ENCODE measurements at regions not wholly inside any gene's neighbourhood (a gene's known extent, or its start where the extent isn't known, plus 50 kb on each side); places are given as distances from the start of the nearest gene placed in this dataset.
"Not testable (repeated sequence)": the region's sequence is repeated elsewhere in the genome, so short reads cannot be mapped to it uniquely, and the experiment has no call there.

DNA sequence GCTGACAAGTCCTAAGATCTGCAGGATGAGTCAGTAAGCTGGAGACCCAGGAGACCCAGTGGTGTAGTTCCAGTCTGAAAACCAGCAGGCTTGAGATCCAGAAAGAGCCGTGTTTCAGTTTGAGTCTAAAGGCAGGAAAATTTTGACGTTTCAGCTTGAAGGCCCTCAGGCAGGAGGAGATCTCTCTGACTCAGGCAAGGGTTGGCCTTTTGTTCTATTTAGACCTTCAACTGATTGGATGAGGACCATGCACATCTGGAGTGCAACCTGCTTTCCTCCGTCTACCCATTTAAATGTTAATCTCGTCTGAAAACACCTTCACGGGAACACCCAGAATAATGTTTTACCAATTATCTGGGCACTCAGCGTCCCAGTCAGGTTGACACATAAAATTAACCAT lies 69.5 kb downstream of the NPIPA7 start:
- not testable (repeated sequence) for DNase-seq

DNA sequence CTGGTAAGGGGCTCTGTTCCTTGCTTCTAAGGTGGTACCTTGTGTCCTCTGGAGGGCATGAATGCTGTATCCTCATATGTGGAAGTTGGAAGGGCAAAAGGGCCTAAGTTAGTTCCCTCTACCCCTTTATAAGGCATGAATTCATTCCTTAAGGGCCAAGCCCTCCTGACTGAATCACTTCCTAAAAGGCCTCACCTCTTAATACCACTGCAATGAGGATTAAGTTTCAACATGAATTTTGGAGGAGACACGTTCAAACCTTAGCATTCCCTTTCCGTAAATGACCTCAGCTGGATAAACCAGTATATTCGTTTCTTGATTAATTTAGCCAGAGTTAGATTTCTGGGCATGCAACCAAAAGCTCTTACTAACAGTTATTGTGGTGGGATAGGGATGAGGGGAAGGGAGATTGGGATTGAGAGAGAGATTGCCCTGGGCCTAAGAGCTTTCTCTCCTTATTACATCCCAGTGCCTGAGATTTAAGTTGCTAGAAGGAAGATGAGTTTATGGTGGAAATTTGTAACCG lies 70.8 kb downstream of the NPIPA7 start:
- not testable (repeated sequence) for DNase-seq

DNA sequence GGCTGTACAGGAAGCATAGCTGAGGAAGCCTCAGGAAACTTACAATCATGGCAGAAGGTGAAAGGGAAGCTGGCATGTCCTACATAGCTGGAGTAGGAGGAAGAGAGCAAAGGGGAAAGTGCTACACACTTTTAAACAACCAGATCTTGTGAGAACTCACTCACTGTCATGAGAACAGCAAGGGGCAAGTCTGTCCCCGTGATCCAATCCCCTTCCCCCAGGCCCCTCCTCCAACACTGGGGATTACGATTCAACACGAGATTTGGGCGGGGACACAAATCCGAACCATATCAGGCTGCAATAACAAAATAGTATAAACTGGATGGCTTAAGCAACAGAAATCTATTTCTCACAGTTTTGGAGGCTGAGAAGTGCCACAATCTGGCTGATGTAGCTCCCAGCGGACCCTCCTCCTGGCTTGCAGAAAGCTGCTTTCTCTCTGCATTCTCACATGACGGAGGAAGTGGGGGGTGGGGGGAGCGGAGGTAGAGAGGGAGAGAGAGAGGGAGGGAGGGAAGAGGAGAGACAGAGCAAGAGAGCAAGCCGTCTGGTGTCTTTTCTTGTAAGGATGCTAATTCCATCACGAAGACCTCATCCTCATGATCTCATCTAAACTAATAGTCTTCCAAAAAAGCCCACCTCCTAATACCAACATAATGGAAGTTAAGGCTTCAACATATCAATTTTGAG lies 72.9 kb downstream of the NPIPA7 start:
- DNase-seq = not testable (repeated sequence)

DNA sequence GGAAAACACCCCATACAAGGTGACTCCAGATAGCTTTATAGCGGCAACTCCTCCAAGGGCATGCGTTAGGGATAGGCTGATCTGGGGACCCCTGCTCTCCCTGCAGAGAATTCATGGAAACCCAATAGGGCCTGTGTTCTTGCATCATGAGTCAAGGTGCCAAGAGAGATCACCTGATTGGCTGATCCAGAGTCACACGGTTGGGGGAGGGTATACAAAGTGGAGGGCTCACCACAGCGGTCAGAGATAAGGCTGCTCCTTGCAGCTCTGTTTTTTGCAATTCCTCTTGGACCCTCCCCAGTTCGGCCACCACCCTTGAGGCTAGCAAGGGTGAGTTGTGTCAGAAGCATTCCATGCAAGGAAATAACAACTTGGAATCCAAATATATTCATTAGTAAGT lies 79.6 kb downstream of the NPIPA7 start:
- not testable (repeated sequence) for DNase-seq

DNA sequence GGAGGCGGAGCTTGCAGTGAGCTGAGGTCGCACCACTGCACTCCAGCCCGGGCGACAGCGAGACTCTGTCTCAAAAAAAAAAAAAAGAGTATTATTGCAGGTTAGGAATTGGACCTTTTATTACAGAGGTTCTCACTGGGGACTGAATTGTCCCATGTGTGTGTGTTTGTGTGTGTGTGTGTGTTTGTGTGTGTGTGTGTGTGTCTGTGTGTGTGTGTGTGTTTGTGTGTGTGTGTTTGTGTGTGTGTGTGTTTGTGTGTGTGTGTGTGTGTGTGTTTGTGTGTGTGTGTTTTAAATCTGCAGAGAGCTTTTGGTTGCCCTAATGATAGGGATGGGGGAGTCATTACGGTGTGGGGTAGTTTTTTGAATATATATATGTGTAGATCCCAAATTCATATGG lies 84.9 kb downstream of the NPIPA7 start:
- DNase-seq = not testable (repeated sequence)

DNA sequence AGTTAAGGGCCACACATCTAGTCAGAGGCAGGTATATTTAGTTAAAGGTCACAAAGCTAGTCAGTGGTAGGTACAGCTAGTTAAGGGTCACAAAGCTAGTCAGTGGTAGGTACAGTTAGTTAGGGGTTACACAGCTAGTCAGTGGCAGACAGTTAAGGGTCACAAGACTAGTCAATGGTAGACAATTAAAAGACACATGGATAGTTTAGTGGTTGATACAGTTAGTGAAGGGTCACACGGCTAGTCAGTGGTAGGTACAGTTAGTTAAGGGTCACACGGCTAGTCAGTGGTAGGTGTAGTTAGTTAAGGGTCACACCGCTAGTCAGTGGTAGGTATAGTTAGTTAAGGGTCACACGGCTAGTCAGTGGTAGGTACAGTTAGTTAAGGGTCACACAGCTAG lies 110.0 kb downstream of the NPIPA7 start:
- not testable (repeated sequence) for DNase-seq

DNA sequence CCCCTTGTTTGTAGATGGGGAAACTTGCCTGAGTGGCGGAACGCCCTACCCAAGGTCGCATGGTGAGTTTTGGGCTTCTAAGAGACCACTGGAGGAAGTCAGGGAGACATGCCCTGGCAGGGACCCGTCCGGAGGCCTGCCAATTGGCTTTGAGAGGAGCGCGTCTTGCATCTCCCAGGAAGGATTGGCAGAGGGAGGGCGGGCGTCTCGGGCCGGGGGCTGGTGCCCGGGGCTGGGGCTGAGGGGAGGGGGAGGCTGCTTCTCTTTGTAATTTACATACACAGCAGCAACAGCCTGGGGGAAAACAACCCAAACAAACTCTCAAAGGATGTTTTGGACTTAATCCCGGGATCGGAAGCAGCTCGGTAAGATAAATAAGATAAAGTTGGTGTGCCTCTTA lies 110.5 kb downstream of the NPIPA7 start:
- not testable (repeated sequence) for DNase-seq

DNA sequence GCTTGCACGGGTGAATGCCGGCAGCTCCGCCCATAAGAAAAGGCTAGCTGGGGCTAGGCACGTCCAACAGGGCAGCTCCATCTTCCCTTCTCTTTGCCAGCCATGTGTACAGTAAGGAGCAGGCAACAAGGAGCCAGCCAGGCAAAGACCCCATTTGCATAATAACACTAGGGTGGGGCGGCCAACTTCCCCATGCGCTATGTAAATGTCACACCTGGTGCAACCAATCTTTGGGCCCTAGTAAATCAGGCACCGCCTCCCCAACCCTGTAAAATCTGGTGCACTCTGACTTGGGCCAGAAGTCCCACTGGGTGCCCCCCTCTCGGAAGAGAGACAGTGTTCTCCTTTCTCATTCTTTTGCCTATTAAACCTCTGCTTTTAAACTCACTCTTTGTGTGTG lies 115.2 kb downstream of the NPIPA7 start:
- DNase-seq = not testable (repeated sequence)

DNA sequence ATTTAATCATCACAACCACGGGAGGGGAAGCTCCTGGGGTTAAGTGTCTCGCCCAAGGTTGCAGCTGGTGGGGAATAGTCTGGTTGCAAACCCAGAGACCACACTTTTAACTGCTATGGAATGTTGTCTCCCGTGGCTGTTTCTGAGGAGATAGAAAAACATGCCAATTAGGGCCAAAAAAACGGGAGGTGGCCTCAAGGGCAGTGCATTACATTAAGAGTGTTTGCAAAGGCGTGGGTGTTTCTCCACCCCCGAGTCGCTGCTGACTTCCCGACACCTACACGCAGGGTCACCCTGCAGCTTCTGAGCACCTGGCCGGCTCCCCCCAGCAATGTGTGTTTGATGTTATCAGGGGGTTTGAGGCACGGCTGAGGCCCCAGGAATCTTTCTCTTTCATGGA lies 116.1 kb downstream of the NPIPA7 start:
- DNase-seq = not testable (repeated sequence)

DNA sequence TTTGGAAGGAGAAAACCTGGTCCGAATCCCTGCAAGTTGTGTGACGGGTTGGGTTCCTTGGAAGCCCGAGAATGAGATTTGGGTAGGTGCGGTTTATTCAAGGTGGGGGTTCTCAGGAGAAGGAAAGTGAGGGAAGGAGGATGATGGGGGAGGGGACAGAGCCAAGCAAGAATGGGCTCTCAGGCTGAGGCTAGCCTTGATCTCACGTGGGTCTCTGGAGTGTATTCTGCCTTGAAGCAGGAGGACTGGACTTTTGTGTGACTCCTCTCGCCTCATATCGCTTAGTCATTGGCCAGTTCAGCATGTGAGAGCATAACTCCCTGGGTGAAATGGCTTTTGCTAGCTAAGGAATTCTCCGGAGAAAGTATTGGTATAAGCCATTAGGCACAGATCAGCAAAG lies 120.9 kb downstream of the NPIPA7 start:
- not testable (repeated sequence) for DNase-seq

DNA sequence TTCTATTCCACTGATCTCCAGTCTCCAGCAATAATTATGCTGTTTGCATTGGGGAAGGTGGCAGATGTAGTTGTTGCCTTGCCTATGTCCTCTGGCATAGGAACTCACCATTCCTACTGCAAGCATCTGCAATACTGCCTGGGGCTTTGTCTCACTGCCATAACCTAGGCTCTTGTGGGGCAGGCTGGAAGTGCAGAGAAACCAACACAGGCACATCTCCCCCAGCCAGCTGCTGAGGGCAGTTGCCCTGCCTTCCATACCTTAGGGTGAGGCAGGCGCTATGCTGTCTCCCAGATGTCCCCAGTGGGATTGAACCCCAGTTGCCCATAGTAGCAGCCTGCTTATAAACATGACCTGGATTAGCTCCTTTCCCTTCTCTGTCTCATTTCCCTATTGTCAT lies 128.1 kb downstream of the NPIPA7 start:
- not testable (repeated sequence) for DNase-seq

DNA sequence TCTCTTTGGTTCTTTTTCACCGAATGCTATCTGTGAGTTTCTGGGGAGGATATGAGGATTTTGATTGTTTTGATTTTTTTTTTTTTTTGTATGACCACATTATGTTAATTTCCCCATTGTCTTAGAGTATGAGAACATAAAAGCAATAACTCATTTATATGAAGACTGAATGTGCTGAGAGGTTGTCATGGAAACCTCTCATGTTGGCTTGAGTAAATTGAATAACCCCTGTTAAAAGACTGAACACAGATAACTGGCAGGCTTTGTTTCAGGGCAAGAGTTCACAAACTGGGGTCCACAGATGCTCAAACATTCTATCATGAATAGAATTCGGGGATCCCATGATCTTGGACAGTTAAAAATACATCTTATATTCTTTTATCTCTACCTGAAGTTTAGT lies 129.4 kb downstream of the NPIPA7 start:
- DNase-seq = not testable (repeated sequence)

DNA sequence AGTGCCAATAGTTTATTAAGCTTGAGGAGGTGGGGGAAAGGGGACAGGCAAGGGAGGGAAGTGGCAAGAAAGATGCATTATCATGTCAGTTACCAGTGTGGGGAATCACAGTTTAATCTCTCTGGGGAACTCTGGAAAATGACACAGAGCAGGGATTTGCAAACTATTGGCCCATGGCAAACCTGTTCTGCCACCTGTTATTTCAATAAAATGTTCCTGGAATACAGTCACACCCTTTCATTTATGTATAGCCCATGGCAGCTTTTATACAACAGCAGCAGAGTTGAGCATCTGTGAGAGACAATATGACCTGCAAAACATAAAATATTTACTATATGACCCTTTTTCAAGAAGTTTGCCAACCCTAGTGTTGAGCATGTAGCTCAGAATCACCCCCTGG lies 140.5 kb downstream of the NPIPA7 start:
- DNase-seq = not testable (repeated sequence)

DNA sequence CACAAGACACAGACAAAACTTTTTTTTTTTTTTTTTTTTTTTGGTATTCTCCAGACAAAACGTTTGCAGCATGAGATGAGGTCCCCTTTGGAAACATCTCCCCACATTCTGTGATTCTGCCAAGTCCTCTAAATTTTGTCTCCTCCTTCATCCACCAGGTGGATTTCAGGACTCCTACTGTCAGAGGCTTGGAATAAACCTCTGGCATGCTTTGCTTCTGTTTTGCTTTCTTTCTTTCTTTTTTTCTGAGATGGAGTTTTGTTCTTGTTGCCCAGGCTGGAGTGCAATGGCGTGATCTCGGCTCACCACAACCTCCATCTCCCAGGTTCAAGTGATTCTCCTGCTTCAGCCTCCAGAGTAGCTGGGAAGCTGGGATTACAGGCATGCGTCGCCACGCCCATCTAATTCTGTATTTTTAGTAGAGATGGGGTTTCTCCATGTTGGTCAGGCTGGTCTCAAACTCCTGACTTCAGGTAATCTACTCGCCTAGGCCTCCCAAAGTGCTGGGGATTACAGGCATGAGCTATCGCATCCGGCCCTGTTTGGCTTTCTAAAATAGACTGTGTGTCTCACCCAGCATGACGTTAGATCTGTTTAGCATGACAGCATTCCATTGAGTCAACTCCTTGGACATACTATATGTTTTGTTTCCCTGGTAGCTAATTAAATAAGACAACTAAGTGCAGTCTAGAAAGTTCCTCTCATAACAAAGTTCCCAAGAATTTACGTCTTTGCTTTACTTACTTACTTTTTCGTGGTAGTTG lies 142.5 kb downstream of the NPIPA7 start:
- DNase-seq = not testable (repeated sequence)

DNA sequence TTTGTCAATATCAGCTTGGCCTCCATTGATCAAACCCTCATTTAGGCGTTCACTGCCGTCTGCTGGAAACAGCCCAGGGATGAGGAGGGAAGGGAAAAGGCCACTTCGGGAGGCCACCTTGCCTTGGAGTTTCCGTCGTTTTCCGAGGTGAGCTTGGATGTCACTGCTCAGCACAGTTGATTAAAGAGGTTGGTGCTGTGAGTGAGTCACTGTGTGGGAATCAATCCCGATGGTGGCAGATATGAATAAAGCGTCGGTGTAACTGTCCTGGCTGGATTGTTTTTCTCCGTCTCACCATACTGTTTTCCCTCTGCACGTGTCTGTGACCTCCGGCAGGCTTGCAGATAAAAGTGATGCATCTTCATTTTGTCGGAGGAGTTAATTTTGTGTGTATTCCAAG lies 148.1 kb downstream of the NPIPA7 start:
- not testable (repeated sequence) for DNase-seq

DNA sequence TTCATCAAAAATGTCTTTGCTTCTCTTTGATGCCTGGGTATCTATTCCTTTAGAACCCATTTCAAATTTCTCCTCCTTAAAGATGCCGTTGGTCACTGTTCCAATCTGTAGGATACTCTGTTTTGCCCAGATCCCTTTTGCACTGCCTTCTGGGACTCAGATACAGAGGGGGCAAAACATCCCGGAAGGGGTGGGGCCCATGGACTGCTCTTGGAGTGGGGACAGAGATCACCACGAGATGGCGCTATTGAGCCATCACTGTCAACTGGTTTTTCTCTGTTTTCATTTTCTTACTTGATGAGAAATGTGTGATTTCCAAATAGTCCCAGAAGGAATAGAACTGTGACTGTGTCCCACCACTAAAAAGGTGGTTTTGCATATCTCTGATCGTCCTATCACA lies 151.8 kb downstream of the NPIPA7 start:
- DNase-seq = not testable (repeated sequence)

DNA sequence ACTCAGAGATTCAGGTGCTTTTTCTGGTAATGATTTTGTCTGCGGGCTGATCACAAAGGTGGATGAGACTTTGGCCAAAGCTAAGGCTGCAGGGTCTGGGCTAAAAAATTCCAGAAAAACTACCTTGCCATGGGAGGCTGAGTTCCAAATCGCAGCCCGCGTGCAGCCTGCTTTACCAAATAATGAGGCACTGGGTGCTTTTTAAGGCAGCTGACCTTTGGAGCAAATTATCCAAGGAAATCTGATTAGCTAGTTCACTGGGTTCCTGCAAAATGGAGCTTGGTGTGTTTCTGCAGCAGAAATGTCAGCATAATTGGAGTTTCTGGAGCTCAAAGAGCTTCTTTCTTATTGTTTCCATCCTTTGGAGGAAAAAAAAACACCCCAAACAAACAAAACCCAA lies 156.6 kb downstream of the NPIPA7 start:
- DNase-seq = not testable (repeated sequence)

DNA sequence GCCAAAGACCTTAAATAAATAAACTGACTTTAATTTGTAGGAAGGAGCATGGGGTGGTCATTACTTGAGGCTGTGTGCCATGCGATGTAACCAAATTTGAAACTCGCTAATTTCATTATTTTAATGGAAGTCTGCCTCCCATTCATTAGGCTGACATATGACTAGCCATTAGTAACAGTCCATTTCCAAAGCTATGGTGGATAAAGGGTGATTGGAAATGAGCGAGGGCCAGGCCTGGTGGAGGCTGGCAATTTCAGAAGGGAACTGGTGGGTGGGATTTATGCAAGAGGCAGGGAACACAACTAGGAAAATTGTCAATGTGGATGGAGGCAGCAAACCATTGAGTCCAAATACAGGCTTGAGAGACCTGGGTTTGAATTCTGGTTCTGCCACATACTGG lies 157.2 kb downstream of the NPIPA7 start:
- not testable (repeated sequence) for DNase-seq

DNA sequence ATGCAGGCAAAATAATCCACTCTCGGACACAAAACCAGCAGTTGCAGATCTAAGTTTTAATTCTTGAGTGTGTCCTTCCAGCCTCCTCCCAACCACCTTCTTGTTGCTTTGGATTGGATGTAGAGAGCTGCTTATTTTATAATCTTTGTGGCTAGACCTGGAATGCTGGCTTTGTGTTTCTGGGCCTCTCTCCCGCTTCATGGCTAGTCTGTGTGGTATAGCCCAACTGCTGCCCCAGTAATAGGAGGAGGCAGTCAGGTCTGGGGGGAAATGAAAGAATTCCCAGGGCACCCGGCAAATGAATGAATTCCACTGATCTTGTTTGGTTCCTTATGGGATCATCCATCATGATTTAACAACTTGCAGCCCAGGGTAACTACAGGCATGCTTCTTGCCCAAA lies 170.8 kb downstream of the NPIPA7 start:
- not testable (repeated sequence) for DNase-seq

DNA sequence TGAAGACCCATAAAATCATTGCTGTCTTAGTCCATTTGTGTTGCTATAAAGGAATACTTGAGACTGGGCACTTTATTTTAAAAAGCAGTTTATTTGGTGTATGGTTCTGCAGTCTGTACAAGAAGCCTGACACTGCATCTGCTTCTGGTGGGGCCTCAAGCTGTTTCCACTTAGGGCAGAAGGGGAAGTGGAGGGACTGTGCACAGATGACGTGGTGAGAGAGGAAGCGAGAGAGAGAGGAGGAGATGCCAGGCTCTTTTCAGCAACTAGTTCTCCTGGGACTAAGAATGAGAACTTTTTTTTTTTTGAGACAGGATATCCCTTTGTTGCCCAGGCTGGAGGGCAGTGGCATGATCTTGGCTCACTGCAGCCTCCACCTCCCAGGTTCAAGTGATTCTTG lies 171.9 kb downstream of the NPIPA7 start:
- not testable (repeated sequence) for DNase-seq

DNA sequence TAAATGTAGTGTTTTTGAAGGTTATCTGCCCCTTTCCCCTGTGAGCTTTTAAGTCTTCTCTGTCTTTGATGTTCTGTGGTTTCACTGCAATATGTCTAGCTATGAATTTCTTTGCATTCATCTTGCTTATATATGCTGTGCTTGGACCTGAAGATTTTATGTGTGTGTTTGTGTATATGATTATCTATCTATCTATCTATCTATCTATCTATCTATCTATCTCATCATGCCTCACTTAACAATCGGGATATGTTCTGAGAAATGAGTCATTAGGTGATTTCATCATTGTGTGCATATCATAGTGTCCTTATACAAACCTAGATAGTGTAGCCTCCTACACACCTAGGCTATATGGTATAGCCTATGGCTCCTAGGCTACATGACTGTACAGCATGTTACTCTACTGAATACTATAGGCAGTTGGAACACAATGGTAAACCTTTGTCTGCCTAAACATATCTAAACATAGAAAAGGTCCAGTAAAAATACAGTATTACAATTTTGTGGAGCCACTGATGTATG lies 173.9 kb downstream of the NPIPA7 start:
- not testable (repeated sequence) for DNase-seq

DNA sequence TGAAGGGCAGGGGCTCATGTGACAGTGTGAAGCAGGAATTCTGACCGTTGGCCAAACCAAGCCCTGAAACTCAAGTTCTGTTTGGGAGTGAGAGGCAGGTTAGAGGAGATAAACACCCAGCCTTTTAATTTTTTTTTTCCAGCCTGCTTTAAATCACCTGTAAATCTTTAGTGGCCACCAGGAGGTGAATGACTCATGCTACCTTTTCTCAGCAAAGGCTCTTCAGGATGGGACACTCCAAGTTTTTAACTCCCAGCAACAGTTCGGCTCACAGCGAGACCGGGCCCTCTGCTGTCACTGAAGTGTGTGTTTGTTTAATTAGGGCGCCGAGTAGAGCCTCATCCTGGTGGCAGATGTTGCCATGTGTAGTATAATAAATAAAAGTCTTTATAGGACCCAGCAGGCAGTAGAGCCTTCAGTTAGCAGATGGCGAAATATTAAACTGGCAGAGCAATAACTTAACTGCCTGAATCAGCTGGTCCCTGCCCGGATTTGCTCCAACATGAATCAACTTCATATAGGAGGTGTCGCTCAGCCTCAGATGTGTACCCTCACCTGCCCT lies 180.3 kb downstream of the NPIPA7 start:
- not testable (repeated sequence) for DNase-seq

DNA sequence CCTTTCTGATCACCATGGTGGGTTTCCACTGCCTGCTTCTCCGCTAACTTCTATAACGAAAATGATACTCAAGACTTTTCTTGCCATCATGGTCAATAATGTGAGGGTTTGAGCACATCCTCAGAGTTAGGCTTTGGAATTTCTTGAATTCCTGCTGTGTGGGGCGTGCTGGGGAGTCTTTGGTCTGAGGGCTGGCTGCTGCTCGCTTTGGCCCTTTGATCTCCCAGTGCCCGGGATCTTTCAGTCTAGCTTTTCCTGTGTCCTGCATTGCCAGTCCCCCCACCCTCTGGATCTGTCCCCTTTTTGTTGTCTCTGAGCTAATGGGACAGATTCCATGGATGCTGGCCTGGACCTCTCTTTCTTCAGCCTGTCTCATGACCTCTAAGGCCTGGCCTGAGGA lies 182.6 kb downstream of the NPIPA7 start:
- not testable (repeated sequence) for DNase-seq

All from activated T-cell treated with anti-CD3 and anti-CD28 coated beads, Interleukin-2, amount 50 U/mL, for 48 hours (primary cell).